ENCODE measurements at regions not wholly inside any gene's neighbourhood (a gene's known extent, or its start where the extent isn't known, plus 50 kb on each side); places are given as distances from the start of the nearest gene placed in this dataset.

DNA sequence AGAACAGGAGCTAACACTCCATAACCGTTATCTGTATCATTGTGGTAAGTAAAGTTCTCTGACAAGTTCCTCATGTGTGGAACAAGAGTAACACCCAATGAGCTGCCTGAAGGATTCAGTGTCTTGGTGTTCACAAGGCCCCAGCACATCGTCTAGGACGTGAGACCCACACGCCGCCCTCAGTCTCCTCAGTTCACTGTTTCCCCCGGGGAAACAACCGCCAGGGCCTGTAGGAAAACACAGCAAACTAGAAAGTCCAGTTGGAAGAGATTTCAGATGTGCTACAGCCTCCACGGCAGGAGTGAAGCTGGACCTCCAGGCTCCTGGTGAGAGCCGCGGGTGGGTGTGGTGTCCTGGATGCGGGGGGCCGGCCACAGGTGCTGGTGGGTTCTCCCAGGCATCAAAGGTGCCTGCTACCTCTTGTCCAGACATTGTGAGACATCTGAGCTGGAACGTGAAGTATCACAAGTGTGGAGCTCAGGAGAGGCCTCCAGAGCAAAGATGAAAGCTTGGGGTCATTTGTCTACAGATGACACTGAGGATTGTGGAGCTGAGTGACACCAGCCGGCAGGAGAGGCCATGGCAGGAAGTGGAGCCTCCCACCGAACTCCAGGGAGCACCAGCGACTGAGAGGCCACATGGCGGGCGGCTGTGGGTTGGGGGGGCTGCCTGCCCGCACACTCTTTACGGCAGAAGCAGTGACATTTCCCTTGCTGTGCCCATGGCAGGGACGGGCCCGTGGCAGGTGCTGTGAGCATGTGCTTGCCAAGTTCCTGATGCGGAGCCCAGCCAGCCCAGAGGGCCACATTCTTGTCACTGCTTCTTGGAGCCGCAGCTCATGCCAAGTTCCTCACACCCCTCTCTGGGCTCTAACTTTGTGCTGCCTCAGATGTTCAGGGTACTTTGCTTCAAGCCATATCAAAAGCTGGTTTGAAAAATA lies 131.2 kb downstream of the TMEM18 start:
- peak; percentile 48 for DNase-seq

DNA sequence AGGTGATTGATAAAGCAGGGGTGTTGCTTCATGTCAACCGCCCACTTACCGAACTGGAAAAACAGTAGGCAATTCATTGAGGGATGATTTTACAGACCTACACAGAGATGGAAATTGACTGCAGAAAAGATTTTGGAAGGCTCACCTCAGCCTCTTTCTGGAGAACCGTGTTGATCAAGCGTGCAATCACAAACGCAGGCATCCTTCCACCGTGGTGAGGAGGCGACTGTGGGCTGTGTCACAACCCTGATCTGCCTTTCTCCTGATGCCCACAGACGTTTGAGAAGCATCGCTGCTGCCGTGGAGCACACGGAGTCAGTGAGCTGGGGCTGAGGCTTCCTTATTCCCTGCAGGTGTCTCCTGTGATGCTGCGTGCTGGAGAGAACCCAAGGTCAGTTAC lies 132.0 kb downstream of the TMEM18 start:
- DNase-seq, result no peak

GRCh38 chr2:538646-539045 lies 138.6 kb downstream of the TMEM18 start:
- DNase-seq, result no peak

DNA sequence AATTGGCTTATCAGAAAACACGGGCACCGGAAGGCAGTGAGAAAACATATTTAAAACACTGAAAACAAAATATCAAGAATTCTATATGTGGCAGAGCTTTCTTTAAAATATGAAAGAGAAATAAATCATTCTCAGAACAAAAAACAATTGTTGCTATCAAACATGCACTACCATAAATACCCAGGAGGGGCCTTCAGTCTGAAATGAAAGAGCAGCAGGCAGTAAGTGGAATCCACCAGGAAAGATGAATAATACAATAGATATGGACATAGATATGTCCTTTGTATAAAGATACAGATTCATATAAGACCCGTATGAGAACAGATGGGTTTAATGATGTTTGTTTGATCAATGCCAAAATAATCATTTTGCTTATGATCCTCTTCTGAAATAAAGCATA lies 142.0 kb downstream of the TMEM18 start:
- no peak for DNase-seq

- DNase-seq, result no peak
Measured at GRCh38 chr2:529852-530251, 147.4 kb downstream of the TMEM18 start.

DNA sequence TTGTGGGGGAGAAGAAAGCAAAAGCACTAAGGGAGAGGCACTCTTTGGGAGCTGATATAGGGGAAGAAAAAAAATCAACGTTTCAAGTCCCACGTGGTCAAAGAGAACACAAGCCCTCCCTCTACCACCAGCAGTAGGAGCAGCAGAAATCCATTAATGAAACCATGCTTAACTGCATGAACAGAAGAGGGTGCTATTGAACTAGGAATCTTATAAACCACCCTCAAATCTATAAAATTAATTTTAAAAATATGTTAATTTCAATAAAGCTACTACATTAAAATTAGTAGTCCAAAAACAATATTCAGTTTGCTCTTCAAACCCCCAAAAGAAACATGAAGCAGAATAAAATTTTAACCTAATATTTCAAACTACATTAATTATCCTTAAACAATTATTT lies 147.8 kb downstream of the TMEM18 start:
- no peak for DNase-seq

- DNase-seq, result no peak
Measured at GRCh38 chr2:527581-527980, 149.6 kb downstream of the TMEM18 start.

- no peak for DNase-seq
Measured at GRCh38 chr2:526918-527317, 150.3 kb downstream of the TMEM18 start.

DNA sequence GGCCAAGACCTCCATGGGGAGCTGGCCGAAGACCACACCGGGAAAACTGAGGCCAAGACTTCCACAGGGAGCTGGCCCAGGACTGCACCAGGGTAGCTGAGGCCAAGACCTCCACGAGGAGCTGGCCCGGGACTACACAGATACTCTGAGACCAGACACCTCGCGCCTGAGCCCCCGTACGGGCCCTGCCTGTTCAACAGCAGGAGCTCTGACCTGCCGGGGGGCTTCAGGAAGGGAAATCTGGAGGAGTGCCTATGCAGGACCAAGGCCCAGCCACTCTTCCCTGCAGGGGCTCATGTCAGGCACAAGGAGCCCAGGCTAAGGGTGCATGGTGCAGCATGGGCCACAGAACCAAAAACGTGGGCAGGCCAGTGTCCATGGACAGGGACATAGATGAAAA lies 151.6 kb downstream of the TMEM18 start:
- no peak for DNase-seq

DNA sequence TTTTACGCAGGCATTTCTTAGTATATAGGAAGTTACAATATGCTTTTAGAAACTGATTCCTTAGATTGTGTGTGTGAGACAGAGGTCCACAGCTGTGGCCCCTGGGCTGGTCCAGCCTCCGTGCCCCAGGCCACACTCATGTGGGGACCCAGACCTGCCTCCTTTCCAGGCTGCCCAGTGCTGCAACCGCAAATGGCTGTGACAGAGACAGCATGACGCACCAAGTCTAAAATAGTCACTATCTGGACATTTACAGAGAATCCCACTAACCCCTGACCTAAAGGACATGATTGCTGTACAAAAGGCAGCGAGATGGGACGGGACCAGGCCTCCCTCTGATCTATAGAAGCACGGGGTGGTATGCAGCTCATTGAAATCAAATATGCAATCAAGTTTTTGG lies 152.2 kb downstream of the TMEM18 start:
- DNase-seq, result no peak

GRCh38 chr2:524442-524841 lies 152.8 kb downstream of the TMEM18 start:
- no peak for DNase-seq

DNA sequence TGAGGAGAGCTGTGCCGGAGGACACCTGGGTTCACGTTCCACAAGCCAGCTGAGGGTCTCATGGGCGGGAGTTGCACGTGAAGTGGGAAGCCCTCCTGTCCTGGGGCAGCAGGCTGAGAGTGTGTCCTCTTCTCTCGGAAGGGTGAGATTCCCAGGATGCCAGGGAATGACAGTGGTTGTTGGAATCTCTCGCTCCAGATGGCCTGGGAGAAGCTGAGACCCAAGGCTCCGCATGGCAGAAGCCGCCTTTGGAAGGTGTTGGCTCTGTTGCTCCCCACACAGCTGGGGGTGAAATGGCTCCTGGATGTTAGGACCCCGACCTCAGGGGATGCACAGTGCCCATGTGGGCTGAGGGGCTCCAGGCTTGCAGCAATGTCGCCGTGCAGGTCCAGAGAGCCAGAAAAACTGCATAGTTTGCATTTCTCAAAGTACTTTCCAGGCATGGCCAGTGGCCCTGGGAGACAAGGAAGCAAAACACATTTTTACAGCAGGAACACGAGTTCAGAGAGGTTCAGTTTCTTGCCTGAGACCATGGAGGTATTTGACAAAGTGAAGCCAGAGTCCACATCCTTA lies 153.4 kb downstream of the TMEM18 start:
- no peak for DNase-seq

DNA sequence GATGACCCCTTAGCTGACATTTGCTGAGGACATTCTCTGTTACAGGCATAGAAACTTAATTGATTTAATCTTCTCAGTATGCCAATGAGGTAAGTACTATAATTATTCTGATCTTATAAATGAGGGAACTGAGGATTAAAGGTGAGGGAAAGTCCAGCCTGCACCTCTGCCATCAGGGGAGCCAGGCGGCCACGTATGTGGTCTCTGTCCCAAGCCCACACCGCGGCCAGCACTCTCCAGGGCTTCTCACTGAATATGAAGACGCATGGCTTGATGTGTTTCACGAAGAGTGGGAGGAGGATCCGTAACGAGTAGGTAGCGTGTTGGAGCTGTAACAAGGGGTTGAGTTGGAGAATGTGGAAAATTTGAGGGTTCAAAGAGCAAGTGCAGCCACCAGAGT lies 154.4 kb downstream of the TMEM18 start:
- no peak for DNase-seq

GRCh38 chr2:521853-522530 lies 155.2 kb downstream of the TMEM18 start:
- no peak for DNase-seq

GRCh38 chr2:520663-521340 lies 156.4 kb downstream of the TMEM18 start:
- no peak for DNase-seq

GRCh38 chr2:516944-517343 lies 160.3 kb downstream of the TMEM18 start:
- DNase-seq, result no peak

GRCh38 chr2:516131-516530 lies 161.1 kb downstream of the TMEM18 start:
- no peak for DNase-seq

DNA sequence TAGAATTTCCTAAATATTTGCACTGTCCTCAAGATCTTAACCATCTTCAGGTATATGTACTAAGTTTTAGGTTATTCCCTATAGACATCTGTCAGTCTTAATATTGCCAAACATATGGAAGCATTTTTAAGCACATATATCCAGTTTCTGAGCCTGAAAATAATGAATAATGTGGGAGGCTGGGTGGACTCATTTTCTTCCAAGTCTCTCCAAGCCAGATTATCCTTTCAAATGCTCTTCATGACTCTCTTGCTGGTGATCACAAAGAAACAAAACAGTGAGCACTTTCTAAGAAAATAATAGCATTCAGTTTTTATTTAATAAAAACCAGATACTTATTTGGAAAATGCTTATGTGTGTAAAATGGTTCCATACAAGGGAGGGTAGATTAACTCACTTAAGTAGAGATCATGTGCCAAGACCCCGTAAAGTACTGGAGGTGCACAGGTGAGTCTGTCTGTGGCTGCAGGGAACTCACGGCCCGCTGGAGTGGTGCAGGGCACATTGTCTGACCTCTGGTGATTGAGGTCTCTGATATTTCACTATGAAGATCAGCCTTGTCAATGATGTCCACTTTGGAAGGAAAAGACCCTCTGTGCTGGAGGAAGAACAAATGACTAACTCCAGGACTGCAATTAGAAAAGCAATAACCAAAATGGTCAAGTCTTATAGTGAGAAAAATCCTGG lies 161.6 kb downstream of the TMEM18 start:
- no peak for DNase-seq

DNA sequence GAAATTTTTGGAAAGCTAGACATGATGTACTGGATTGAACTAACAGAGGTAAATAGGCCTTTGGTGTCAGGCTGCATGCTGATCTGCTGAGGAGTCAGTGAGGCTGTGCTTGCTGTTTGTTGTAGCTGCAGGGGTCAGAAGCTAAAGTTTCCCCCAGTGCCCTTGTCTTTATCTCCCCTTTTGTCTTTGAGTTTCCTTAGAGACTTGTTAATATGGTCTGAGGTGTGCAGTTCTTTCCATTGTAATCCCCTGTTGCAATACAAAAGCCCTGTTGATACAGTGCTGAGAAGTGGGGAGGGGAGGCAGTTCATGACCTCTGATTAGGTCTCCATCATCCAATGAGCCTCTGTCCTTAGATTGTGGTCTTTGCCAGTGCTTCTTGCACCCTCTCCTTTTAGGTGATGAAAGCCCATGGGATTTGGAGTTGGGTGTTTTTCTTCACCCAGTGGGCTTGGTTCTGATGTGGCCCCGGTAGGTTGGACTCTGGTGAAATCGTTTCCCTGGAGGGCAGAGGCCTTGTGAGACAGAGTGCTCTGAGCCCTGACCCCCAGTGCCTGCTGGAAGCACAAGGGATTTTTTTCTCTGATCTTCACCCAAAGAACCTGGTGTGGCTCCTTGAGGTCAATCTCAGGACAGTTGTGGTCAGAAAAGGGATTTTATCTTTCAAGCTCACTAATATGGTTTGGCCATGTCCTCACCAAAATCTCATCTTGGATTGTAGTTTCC lies 163.1 kb downstream of the TMEM18 start:
- no peak for DNase-seq

DNA sequence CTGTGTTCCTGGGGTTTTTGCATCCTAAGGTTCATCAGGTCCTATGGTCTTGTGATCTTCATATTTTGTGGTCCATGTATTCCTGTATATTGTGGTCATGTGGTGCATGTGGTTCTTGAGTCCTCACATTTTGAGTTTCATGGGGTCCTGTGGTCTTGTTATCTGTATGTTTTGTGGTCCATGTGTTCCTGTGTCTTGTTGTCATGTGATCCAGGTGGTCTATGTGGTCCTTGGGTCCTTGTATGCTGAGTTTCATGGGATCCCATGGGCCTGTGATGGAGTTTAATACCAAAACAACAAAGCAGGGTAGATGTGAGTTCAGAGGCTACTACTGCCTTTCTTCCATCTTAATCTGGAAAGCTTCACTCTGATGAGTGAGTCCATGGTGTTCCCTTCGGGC lies 166.4 kb downstream of the TMEM18 start:
- no peak for DNase-seq

- DNase-seq, result no peak
Measured at GRCh38 chr2:509888-510287, 167.3 kb downstream of the TMEM18 start.

GRCh38 chr2:508121-508520 lies 169.1 kb downstream of the TMEM18 start:
- no peak for DNase-seq

Measured in femur (tissue), 1 donor.